ENCODE measurements at regions not wholly inside any gene's neighbourhood (a gene's known extent, or its start where the extent isn't known, plus 50 kb on each side); places are given as distances from the start of the nearest gene placed in this dataset.

- TF ChIP-seq CTCF (IDR thresholded peaks at IDR 0.05) (no peak), POLR2A (IDR thresholded peaks at IDR 0.05) (no peak)
Measured at GRCh38 chr10:2214092-2214491, 476.8 kb upstream of the ADARB2 start.
